ENCODE measurements at regions not wholly inside any gene's neighbourhood (a gene's known extent, or its start where the extent isn't known, plus 50 kb on each side); places are given as distances from the start of the nearest gene placed in this dataset.

GRCh38 chr18:78798402-78799175 lies 181.0 kb upstream of the SALL3 start:
- H3K4me3 ChIP-seq (ENCODE audit: low read length) = no peak overlapping the region

More at GRCh38 chr18:78798402-78799175, 181.0 kb upstream of the SALL3 start:
- H3K27me3 ChIP-seq (ENCODE audit: insufficient read depth, low read depth, low read length) = no peaks in the 10 kb centered on the region
- no peak overlapping the region for H3K27ac ChIP-seq (ENCODE audit: low read length)
- H3K9me3 ChIP-seq (ENCODE audit: low read length) = no peaks in the 10 kb centered on the region
- no peaks in the 10 kb centered on the region for H4K20me1 ChIP-seq (ENCODE audit: insufficient read depth)
- no peaks in the 10 kb centered on the region for H3F3A ChIP-seq (ENCODE audit: insufficient read depth, low read length, poor library complexity, severe bottlenecking)
- no peaks in the 10 kb centered on the region for H3K36me3 ChIP-seq (ENCODE audit: insufficient read depth, low read length)
- H3K4me2 ChIP-seq (ENCODE audit: low read length) = no peak overlapping the region
- H3K79me2 ChIP-seq (replicated peaks; ENCODE audit: insufficient read depth, low read length) = no peaks in the 10 kb centered on the region
- H3K9me2 ChIP-seq (ENCODE audit: insufficient read depth, low read length) = no peaks in the 10 kb centered on the region
- TF ChIP-seq EP300 (conservative IDR thresholded peaks at IDR 0.05; ENCODE audit: poor library complexity, severe bottlenecking) = no peak
- no peak for TF ChIP-seq SMC3 (conservative IDR thresholded peaks at IDR 0.05; ENCODE audit: poor library complexity)
- no peak for TF ChIP-seq RAD21 (conservative IDR thresholded peaks at IDR 0.05)
- TF ChIP-seq REST (IDR thresholded peaks at IDR 0.05; ENCODE audit: borderline replicate concordance) = no peak
- no peak for TF ChIP-seq POLR2AphosphoS5 (IDR thresholded peaks at IDR 0.05)
- no peak for TF ChIP-seq EZH2 (IDR thresholded peaks at IDR 0.05; ENCODE audit: borderline replicate concordance, insufficient read depth, low read length, poor library complexity, severe bottlenecking)
- no peak for TF ChIP-seq MXI1 (conservative IDR thresholded peaks at IDR 0.05; ENCODE audit: poor library complexity, severe bottlenecking)
- no peak for TF ChIP-seq TAF1 (IDR thresholded peaks at IDR 0.05; ENCODE audit: low read depth)
- TF ChIP-seq CTCF (IDR thresholded peaks at IDR 0.05; ENCODE audit: poor library complexity, severe bottlenecking) = no peak
- no peak overlapping the region for H3K9ac ChIP-seq (ENCODE audit: low read length)
- H2AFZ ChIP-seq (ENCODE audit: low read depth, low read length) = no peak overlapping the region
